K562 (cell line): ENCODE measurements at regions not wholly inside any gene's neighbourhood (a gene's known extent, or its start where the extent isn't known, plus 50 kb on each side); places are given as distances from the start of the nearest gene placed in this dataset.

ENCODE experiments used
- ATAC-seq: fragments of 200-7000 bp; cut with Tn5 transposase; 3 replicates; pipeline ENCODE4 v1.9.1; 2020; ENCODE audit warnings: moderate library complexity
- BruUV-seq: library from RNA; stranded (reverse); fragments of 400-500 nt; replicated peaks from 2 replicates; lab custom pipeline; 2021; lab: Mats Ljungman, UMichigan
- CTCF ChIA-PET: fragments of 300-600 bp; formaldehyde crosslinking; extraction: SDS; loops from one replicate; lab custom pipeline; 2021; ENCODE audit warnings: low intra/inter-chr PET ratio; lab: Yijun Ruan, JAX
- POLR2A ChIA-PET: fragments of 300-600, 350-650 bp; sonication (Branson Sonifier 250); formaldehyde crosslinking; extraction: SDS; loops from one replicate; lab custom pipeline; 2021; ENCODE audit warnings: antibody characterized with exemption, inconsistent platforms; lab: Yijun Ruan, JAX
- DNase-seq, 4 experiments: peaks; one replicate each; pipeline versions ENCODE4 v3.0.0 to v3.0.0-alpha.2; 2011 to 2018; ENCODE audit warnings: low spot score in 3 of 4, mixed read lengths in 3 of 4; ENCODE audit errors: extremely low read depth in 1 of 4
- FAIRE-seq: peaks from 2 replicates; lab custom pipeline; 2011; peaks lifted over from hg19 to GRCh38; lab: Jason Lieb, UNC
- H2AFZ ChIP-seq: 2 replicates; pipeline ENCODE4 v1.6.0; 2011; ENCODE audit warnings: low read depth, low read length, control low read depth, inconsistent platforms
- H3K27ac ChIP-seq: fragments of 200-600 bp; 3 replicates; pipeline ENCODE4 v1.8.0; 2011; ENCODE audit warnings: low read depth, mild to moderate bottlenecking, control low read depth, inconsistent platforms, low read length, moderate library complexity, mixed read lengths; ENCODE audit errors: extremely low read depth
- H3K27me3 ChIP-seq, 2 experiments: fragments of 300-600 bp in 1 of 2; 2 replicates in 1 of 2; 3 replicates in 1 of 2; pipeline versions ENCODE4 v1.6.0 to v1.8.0; 2011; ENCODE audit warnings: inconsistent platforms in 2 of 2, low read length in 2 of 2, mild to moderate bottlenecking in 1 of 2, mixed read lengths in 1 of 2, moderate library complexity in 1 of 2; ENCODE audit not compliant: control insufficient read depth in 2 of 2, insufficient read depth in 2 of 2
- H3K36me3 ChIP-seq: fragments of 300-600 bp; 3 replicates; pipeline ENCODE4 v1.8.0; 2011; ENCODE audit warnings: mild to moderate bottlenecking, low read length, inconsistent platforms; ENCODE audit not compliant: control insufficient read depth, insufficient read depth
- H3K4me1 ChIP-seq, 2 experiments: fragments of 200-600 bp in 1 of 2; replicated peaks in 1 of 2; 2 replicates in 1 of 2; 3 replicates in 1 of 2; pipeline versions ENCODE4 v1.5.1 to v1.8.0; 2011; ENCODE audit warnings: inconsistent platforms in 2 of 2, low read length in 2 of 2, mild to moderate bottlenecking in 1 of 2, mixed read lengths in 1 of 2, moderate library complexity in 1 of 2; ENCODE audit not compliant: control insufficient read depth in 2 of 2, insufficient read depth in 2 of 2
- H3K4me2 ChIP-seq: 2 replicates; pipeline ENCODE4 v1.6.1; 2011; ENCODE audit warnings: low read length, control low read depth, inconsistent platforms, mixed read lengths; ENCODE audit not compliant: insufficient read depth
- H3K4me3 ChIP-seq: fragments of 200-600 bp; sonication (generic), shearing (Covaris generic); 2 replicates; pipeline ENCODE4 v1.5.1; 2016; ENCODE audit warnings: control low read depth, inconsistent platforms
- H3K79me2 ChIP-seq: fragments of 200-600 bp; 3 replicates; pipeline ENCODE4 v1.8.0; 2011; ENCODE audit warnings: low read length, inconsistent platforms; ENCODE audit not compliant: control insufficient read depth, insufficient read depth
- H3K9ac ChIP-seq, 2 experiments: 2 replicates each; pipeline versions ENCODE4 v1.6.0 to v1.6.1; 2011; ENCODE audit warnings: low read depth in 2 of 2, low read length in 2 of 2, control low read depth in 1 of 2, inconsistent platforms in 1 of 2, mild to moderate bottlenecking in 1 of 2, mixed read lengths in 1 of 2; ENCODE audit not compliant: insufficient read depth in 1 of 2
- H3K9me1 ChIP-seq: one replicate; pipeline ENCODE4 v1.6.0; 2011; ENCODE audit warnings: inconsistent platforms, mild to moderate bottlenecking, low read length, moderate library complexity; ENCODE audit not compliant: control insufficient read depth, insufficient read depth
- H3K9me3 ChIP-seq: replicated peaks from 2 replicates; pipeline ENCODE4 v1.5.1; 2011; ENCODE audit warnings: low read depth, low read length, inconsistent platforms; ENCODE audit not compliant: control insufficient read depth, insufficient read depth
- H4K20me1 ChIP-seq: replicated peaks from 2 replicates; pipeline ENCODE4 v1.6.1; 2011; ENCODE audit warnings: low read length, inconsistent platforms, mixed read lengths; ENCODE audit not compliant: control insufficient read depth, insufficient read depth
- CREB3L1 ChIP-seq: fragments of 450-650 bp; IDR thresholded peaks from 2 replicates; pipeline ENCODE4 v1.6.1; 2014; ENCODE audit warnings: low read depth, mild to moderate bottlenecking, moderate library complexity, borderline replicate concordance
- CREBBP ChIP-seq: IDR thresholded peaks from one replicate; pipeline ENCODE4 v1.6.1; 2012; ENCODE audit warnings: low read depth, mild to moderate bottlenecking, control low read depth, inconsistent platforms, low read length
- E2F8 ChIP-seq: fragments of 450-650 bp; IDR thresholded peaks from 2 replicates; pipeline ENCODE4 v1.7.1; 2018; ENCODE audit warnings: mild to moderate bottlenecking, low read depth; ENCODE audit not compliant: partially characterized antibody
- FOXJ3 ChIP-seq: sonication (generic); formaldehyde crosslinking; IDR thresholded peaks from 2 replicates; pipeline ENCODE4 v1.4.0; 2020; ENCODE audit warnings: mild to moderate bottlenecking, missing genetic modification reagents
- FOXK2 ChIP-seq, 2 experiments: fragments of 450-650 bp; IDR thresholded peaks in 1 of 2; conservative IDR thresholded peaks in 1 of 2; 2 replicates each; pipeline ENCODE4 v1.6.1; 2016; ENCODE audit warnings: low read depth in 2 of 2, mild to moderate bottlenecking in 1 of 2
- PHB ChIP-seq: fragments of 250-450 bp; sonication (Bioruptor Pico); IDR thresholded peaks from 2 replicates; pipeline ENCODE4 v1.5.0; 2021
- RBM17 ChIP-seq: fragments of 200-400 bp; formaldehyde crosslinking; IDR thresholded peaks from 2 replicates; pipeline ENCODE4 v1.6.1; 2017; ENCODE audit warnings: low read depth, mild to moderate bottlenecking, low read length, borderline replicate concordance
- REST ChIP-seq, 2 experiments: fragments of 450-650 bp; formaldehyde crosslinking in 1 of 2; IDR thresholded peaks; 2 replicates each; pipeline versions ENCODE4 v1.4.0 to v1.6.1; 2014 to 2020; ENCODE audit warnings: mild to moderate bottlenecking in 2 of 2, borderline replicate concordance in 1 of 2, low read depth in 1 of 2
- TEAD2 ChIP-seq: fragments of 450-650 bp; IDR thresholded peaks from 2 replicates; pipeline ENCODE4 v1.6.1; 2016; ENCODE audit warnings: missing genetic modification characterization, control low read depth, missing compliant biosample characterization
- ZNF589 ChIP-seq: fragments of 200-800 bp; sonication (Bioruptor generic); IDR thresholded peaks from 2 replicates; pipeline ENCODE4 v1.6.1; 2016; ENCODE audit warnings: low read depth, missing genetic modification characterization, missing compliant biosample characterization
- ZNF717 ChIP-seq: fragments of 250-450 bp; sonication (Bioruptor Pico); IDR thresholded peaks from 2 replicates; pipeline ENCODE4 v1.5.0; 2021
- WGBS: fragments of 100-300 bp; shearing (Covaris generic); methylation state at CpG from one replicate; pipeline ENCODE4 v1.1.6; 2016; ENCODE audit warnings: low coverage, mixed read lengths; ENCODE audit not compliant: insufficient coverage; ENCODE audit errors: missing lambda C conversion rate; 5-methylcytosine and 5-hydroxymethylcytosine counted together
- in situ Hi-C: fragments of 300-500 bp; cut with MboI; formaldehyde crosslinking; loops from 4 replicates; pipeline ENCODE4 v1.15.0; 2018; ENCODE audit warnings: inconsistent platforms, mixed read lengths
- intact Hi-C: fragments of 100-400 bp; cut with micrococcal nuclease; formaldehyde crosslinking; loops from 2 replicates; pipeline ENCODE4 v1.14.2; 2022

GRCh38 chr6:240151-240550, 52.1 kb upstream of the DUSP22 start:
- FAIRE-seq (no peak), DNase-seq (no peak), ATAC-seq (no peak)
- intact Hi-C loops = no loop called here
- Histone ChIP-seq H4K20me1 (no peaks in the 10 kb centered on the region), H3K9me1 (no peaks in the 10 kb centered on the region), H3K4me3 (no peak overlapping the region), H3K27me3 (peaks cover 16 to 29% of the 10 kb centered on the region in 2 experiments; a peak in 4 of 5 replicates), H3K4me1 (no peaks in the 10 kb centered on the region), H3K9me3 (no peaks in the 10 kb centered on the region), H3K79me2 (no peaks in the 10 kb centered on the region), H3K36me3 (no peaks in the 10 kb centered on the region), H3K27ac (no peak overlapping the region), H2AFZ (no peak overlapping the region), H3K9ac (no peak overlapping the region), H3K4me2 (no peak overlapping the region)
- in situ Hi-C loops = no loop called here
- 3% methylated on average over 3 of the region's 3 CpGs for WGBS
- ChIA-PET POLR2A (interaction anchor here (0.6 to 0.8 kb wide), 2 partner anchors 36 to 47 kb away, joined by 3 read pairs; no protein-coding TSS in a partner anchor), CTCF (no interaction called here)
- no TSS peak for BruUV-seq
- no peak for TF ChIP-seq TEAD2 (tag)
- no peak for TF ChIP-seq PHB (CRISPR knock-in tag)
- TF ChIP-seq E2F8 = no peak
- TF ChIP-seq CREBBP = no peak
- no peak for TF ChIP-seq CREB3L1
- TF ChIP-seq FOXJ3 = no peak
- TF ChIP-seq ZNF589 (CRISPR knock-in tag) = no peak
- TF ChIP-seq ZNF717 (CRISPR knock-in tag) = no peak
- TF ChIP-seq FOXK2 (conservative IDR thresholded peaks at IDR 0.05 in 1 of 2, IDR thresholded peaks at IDR 0.05 in 1 of 2; ENCODE audit: low read depth in 2 of 2) = no peak
- no peak for TF ChIP-seq REST (IDR thresholded peaks at IDR 0.05; ENCODE audit: borderline replicate concordance)
- no peak for TF ChIP-seq REST (CRISPR knock-in tag; IDR thresholded peaks at IDR 0.05; ENCODE audit: low read depth)
- TF ChIP-seq RBM17 = no peak
